ENCODE measurements at regions not wholly inside any gene's neighbourhood (a gene's known extent, or its start where the extent isn't known, plus 50 kb on each side); places are given as distances from the start of the nearest gene placed in this dataset.

GRCh38 chr16:54351171-54351570 is 64.6 kb upstream of the IRX3 start:
- Mint-ChIP-seq H3K4me1 (no peaks in the 10 kb centered on the region), H3K4me3 (no peak overlapping the region), H3K36me3 (ENCODE audit: low read depth) (peaks cover 7% of the 10 kb centered on the region; the same call in 1 of the 3 replicates), H3K27ac (no peak overlapping the region), H3K27me3 (ENCODE audit: insufficient read depth, low read depth, poor library complexity) (peaks cover 4% of the 10 kb centered on the region), H3K9me3 (peaks cover 30% of the 10 kb centered on the region)
- DNase-seq (ENCODE audit: low spot score) (no peak), ATAC-seq (no peak)
- Histone ChIP-seq H3K27me3 (ENCODE audit: insufficient read depth) (no peaks in the 10 kb centered on the region), H3K79me2 (replicated peaks; ENCODE audit: insufficient read depth) (no peaks in the 10 kb centered on the region), H3K4me3 (no peak overlapping the region), H3K4me1 (ENCODE audit: insufficient read depth) (no peaks in the 10 kb centered on the region), H2AFZ (0 out of 2 replicates have a peak overlapping the region, but pooled peaks have one; percentile 28), H4K20me1 (replicated peaks; ENCODE audit: insufficient read depth) (no peaks in the 10 kb centered on the region), H3K4me2 (no peak overlapping the region), H3K27ac (ENCODE audit: low read depth) (no peak overlapping the region), H3K36me3 (ENCODE audit: insufficient read depth) (no peaks in the 10 kb centered on the region), H3F3A (replicated peaks; ENCODE audit: low read depth) (no peaks in the 10 kb centered on the region), H3K9me2 (ENCODE audit: insufficient read depth) (0 out of 2 replicates have a peak, but pooled peaks cover 5% of the 10 kb centered on the region)
- no peak for TF ChIP-seq EZH2 (IDR thresholded peaks at IDR 0.05; ENCODE audit: low read depth, unreplicated experiment)

GRCh38 chr16:54347961-54348360 is 61.4 kb upstream of the IRX3 start:
- Mint-ChIP-seq H3K27me3 (ENCODE audit: insufficient read depth, low read depth, poor library complexity) (peaks cover 11% of the 10 kb centered on the region), H3K4me1 (peaks cover 9% of the 10 kb centered on the region; the same call in 2 of the 3 replicates), H3K4me3 (no peak overlapping the region), H3K36me3 (ENCODE audit: low read depth) (no peaks in the 10 kb centered on the region), H3K27ac (no peak overlapping the region), H3K9me3 (peaks cover 12% of the 10 kb centered on the region; the same call in 2 of the 3 replicates)
- no peaks in the 10 kb centered on the region for H3F3A ChIP-seq (replicated peaks; ENCODE audit: low read depth)
- H3K4me2 ChIP-seq: no peak overlapping the region
- no peak overlapping the region for H2AFZ ChIP-seq
- no peak for DNase-seq (ENCODE audit: low spot score)
- H3K9me2 ChIP-seq (ENCODE audit: insufficient read depth): no peaks in the 10 kb centered on the region
- no peaks in the 10 kb centered on the region for H3K36me3 ChIP-seq (ENCODE audit: insufficient read depth)
- no peaks in the 10 kb centered on the region for H3K79me2 ChIP-seq (replicated peaks; ENCODE audit: insufficient read depth)
- peaks cover 3% of the 10 kb centered on the region; the same call in 1 of the 2 replicates for H3K4me1 ChIP-seq (ENCODE audit: insufficient read depth)
- H4K20me1 ChIP-seq (replicated peaks; ENCODE audit: insufficient read depth): no peaks in the 10 kb centered on the region
- H3K27ac ChIP-seq (ENCODE audit: low read depth): no peak overlapping the region
- H3K27me3 ChIP-seq (ENCODE audit: insufficient read depth): no peaks in the 10 kb centered on the region
- ATAC-seq: no peak
- H3K4me3 ChIP-seq: no peak overlapping the region
- TF ChIP-seq CREB1 (CRISPR knock-in tag; IDR thresholded peaks at IDR 0.05; ENCODE audit: low read depth) (no peak), ETS1 (IDR thresholded peaks at IDR 0.05) (no peak), EZH2phosphoT487 (IDR thresholded peaks at IDR 0.05; ENCODE audit: unreplicated experiment) (no peak), POLR2AphosphoS5 (IDR thresholded peaks at IDR 0.05; ENCODE audit: low read depth) (no peak), STAT1 (IDR thresholded peaks at IDR 0.05; ENCODE audit: unreplicated experiment) (no peak), ZNF331 (CRISPR knock-in tag; IDR thresholded peaks at IDR 0.05; ENCODE audit: low read depth) (no peak), CTCF (conservative IDR thresholded peaks at IDR 0.05; ENCODE audit: low read depth in 2 of 2) (no peak), EZH2 (IDR thresholded peaks at IDR 0.05; ENCODE audit: low read depth, unreplicated experiment) (no peak), ZNF114 (CRISPR knock-in tag; IDR thresholded peaks at IDR 0.05) (no peak), ZNF462 (CRISPR knock-in tag; IDR thresholded peaks at IDR 0.05) (no peak), JUNB (IDR thresholded peaks at IDR 0.05; ENCODE audit: unreplicated experiment) (no peak)
